ENCODE measurements at regions not wholly inside any gene's neighbourhood (a gene's known extent, or its start where the extent isn't known, plus 50 kb on each side); places are given as distances from the start of the nearest gene placed in this dataset.

DNA sequence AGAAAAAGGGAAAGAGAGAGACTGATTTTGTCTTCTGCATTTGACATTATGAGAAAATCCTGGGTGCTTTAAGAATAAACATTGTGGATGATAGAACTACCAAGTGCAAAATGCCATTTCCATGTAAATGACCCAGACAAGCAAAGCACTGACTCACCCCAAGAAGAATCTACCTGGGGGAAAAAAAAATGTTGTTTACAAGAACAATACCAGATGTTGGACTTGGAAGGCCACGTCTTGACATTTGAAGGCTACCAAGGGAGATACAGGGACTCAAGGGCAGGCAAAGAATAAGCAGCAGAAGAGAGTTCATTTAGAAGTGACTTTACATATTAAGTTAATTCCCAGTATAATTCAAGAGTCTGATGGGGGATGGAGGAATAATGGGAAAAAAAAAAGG lies 125.3 kb downstream of the TMEM114 start:
- no peak for TF ChIP-seq POLR2AphosphoS5 (IDR thresholded peaks at IDR 0.05; ENCODE audit: insufficient read depth in 1 of 2, low read depth in 1 of 2)
- TF ChIP-seq, protein P1, sequence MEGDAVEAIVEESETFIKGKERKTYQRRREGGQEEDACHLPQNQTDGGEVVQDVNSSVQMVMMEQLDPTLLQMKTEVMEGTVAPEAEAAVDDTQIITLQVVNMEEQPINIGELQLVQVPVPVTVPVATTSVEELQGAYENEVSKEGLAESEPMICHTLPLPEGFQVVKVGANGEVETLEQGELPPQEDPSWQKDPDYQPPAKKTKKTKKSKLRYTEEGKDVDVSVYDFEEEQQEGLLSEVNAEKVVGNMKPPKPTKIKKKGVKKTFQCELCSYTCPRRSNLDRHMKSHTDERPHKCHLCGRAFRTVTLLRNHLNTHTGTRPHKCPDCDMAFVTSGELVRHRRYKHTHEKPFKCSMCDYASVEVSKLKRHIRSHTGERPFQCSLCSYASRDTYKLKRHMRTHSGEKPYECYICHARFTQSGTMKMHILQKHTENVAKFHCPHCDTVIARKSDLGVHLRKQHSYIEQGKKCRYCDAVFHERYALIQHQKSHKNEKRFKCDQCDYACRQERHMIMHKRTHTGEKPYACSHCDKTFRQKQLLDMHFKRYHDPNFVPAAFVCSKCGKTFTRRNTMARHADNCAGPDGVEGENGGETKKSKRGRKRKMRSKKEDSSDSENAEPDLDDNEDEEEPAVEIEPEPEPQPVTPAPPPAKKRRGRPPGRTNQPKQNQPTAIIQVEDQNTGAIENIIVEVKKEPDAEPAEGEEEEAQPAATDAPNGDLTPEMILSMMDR (IDR thresholded peaks at IDR 0.05): no peak
- TF ChIP-seq POLR2A (IDR thresholded peaks at IDR 0.05): no peak
- Histone ChIP-seq H3K4me1 (no peaks in the 10 kb centered on the region), H3K36me3 (no peaks in the 10 kb centered on the region), H3K4me3 (no peak overlapping the region), H3K9me3 (no peaks in the 10 kb centered on the region), H3K27ac (no peak overlapping the region), H3K27me3 (no peaks in the 10 kb centered on the region)
- intact Hi-C loops (cut with DNase I): no loop called here
- peak in 1 of 2 donors; percentile 8 for DNase-seq (ENCODE audit: extremely low spot score in 2 of 2)

DNA sequence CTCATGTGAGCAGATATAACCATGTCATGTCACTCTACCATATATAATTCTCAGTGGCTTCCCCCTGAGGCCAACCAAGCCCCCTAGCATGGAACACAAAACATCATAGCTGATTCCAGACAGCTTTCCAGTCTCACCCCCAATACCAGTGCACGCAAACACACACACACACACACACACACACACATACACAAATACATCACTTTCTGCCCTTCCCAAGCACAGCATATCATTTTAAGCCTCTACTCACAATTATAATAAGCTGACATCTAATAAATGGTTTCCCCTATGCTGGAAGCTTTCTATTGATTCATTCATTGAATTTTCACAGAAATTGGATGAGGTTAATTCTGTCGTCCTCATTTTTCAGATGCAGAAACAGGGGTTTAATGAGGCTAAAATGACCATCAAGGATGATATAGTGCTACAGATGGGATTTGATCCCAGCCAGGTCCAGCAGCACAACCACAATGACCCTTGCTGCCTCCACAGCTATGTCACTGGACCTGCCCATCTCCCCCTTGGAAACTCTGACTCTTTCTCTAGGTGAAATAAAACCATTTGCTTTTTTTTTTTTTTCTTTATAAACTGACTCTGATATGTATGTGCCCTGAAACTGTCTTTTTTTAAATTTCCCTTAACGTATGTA lies 131.1 kb downstream of the TMEM114 start:
- Histone ChIP-seq H3K36me3 (no peaks in the 10 kb centered on the region), H3K4me3 (no peak overlapping the region), H3K9me3 (no peaks in the 10 kb centered on the region), H3K27me3 (no peaks in the 10 kb centered on the region), H3K4me1 (no peaks in the 10 kb centered on the region), H3K27ac (no peak overlapping the region)
- TF ChIP-seq POLR2A (IDR thresholded peaks at IDR 0.05): no peak
- TF ChIP-seq, protein P1 (IDR thresholded peaks at IDR 0.05): no peak
- no peak for TF ChIP-seq POLR2AphosphoS5 (IDR thresholded peaks at IDR 0.05; ENCODE audit: insufficient read depth in 1 of 2, low read depth in 1 of 2)
- intact Hi-C loops (cut with DNase I): no loop called here
- DNase-seq (ENCODE audit: extremely low spot score in 2 of 2): no peak

DNA sequence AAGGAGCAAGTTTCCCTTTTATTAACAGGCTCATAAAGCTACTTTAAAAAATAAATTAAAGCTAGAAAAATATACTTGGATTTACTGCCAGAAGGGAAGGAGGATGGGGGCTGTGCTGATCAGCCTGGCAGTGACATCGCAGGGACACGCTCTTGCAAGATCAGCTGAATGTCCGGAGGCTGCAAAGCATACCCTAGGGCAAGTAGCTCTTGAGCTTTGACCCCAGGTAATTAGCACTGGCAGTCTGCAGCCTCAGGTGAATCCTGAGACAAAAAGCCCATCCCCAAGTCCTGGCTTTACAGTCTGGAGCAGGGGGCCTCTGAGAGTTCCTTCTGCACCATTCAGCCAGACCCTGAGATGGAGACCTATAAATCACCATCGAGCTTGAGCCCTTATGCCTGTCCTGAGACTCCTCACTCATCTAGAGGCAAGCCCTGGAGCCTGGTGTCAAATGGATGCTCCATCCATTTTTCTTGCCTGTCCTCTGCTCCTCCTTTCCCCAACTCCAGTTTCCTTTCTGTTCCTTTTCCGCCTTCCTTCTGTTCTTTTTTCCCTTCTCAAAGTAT lies 131.7 kb downstream of the TMEM114 start:
- H3K4me1 ChIP-seq: no peaks in the 10 kb centered on the region
- H3K36me3 ChIP-seq: no peaks in the 10 kb centered on the region
- no peak for DNase-seq (ENCODE audit: extremely low spot score in 2 of 2)
- H3K4me3 ChIP-seq: no peak overlapping the region
- TF ChIP-seq, protein P1 (IDR thresholded peaks at IDR 0.05): no peak
- TF ChIP-seq POLR2AphosphoS5 (IDR thresholded peaks at IDR 0.05; ENCODE audit: insufficient read depth in 1 of 2, low read depth in 1 of 2) (no peak), POLR2A (IDR thresholded peaks at IDR 0.05) (no peak)
- no peaks in the 10 kb centered on the region for H3K27me3 ChIP-seq
- H3K27ac ChIP-seq: no peak overlapping the region
- intact Hi-C loops (cut with DNase I): no loop called here
- no peaks in the 10 kb centered on the region for H3K9me3 ChIP-seq

DNA sequence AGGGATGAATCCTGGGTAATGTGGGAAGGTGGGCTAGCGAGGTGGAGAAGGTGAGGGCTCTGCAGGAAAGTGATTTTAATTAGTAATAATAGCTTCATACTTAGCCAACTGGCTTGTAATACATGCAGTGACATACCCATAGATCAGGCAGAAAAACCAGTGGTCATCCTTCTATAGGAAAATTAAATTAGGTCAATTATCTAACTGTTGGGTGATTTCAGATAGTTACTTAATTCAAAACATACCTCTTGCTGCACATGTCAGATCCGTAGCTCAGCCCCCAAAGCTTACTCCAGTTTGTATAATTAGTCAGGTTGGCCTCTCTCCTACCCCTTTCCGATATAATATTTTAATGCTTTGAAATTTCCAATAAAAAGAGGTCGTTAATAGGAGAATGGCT lies 137.0 kb downstream of the TMEM114 start:
- Histone ChIP-seq H3K9me3 (no peaks in the 10 kb centered on the region), H3K27ac (no peak overlapping the region), H3K4me3 (no peak overlapping the region), H3K27me3 (no peaks in the 10 kb centered on the region), H3K4me1 (no peaks in the 10 kb centered on the region), H3K36me3 (no peaks in the 10 kb centered on the region)
- peak in 1 of 2 donors; percentile 29 for DNase-seq (ENCODE audit: extremely low spot score in 2 of 2)
- intact Hi-C loops (cut with DNase I): no loop called here
- TF ChIP-seq POLR2A (IDR thresholded peaks at IDR 0.05): no peak
- TF ChIP-seq, protein P1 (IDR thresholded peaks at IDR 0.05): no peak
- TF ChIP-seq POLR2AphosphoS5 (IDR thresholded peaks at IDR 0.05; ENCODE audit: insufficient read depth in 1 of 2, low read depth in 1 of 2): no peak

DNA sequence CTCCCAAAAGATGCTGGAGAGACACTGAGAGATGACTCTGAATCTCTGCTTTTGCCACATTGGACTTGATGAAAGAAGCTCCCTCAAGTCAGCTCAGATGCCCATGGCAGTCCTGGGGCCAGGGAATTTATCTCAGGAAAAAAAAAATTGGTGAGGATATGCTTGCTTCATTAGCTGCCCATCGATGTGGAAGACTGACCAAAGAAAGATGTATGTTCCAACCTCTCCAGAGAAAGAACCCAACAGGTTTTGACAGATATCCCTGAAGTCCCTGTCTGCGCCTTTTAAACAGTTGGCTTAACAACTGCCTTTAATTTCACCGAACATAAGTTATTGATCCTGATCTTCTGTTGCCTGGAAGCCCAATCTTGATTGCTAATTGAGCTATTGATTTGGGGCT lies 137.4 kb downstream of the TMEM114 start:
- DNase-seq (ENCODE audit: extremely low spot score in 2 of 2): peak in 1 of 2 donors; percentile 20
- Histone ChIP-seq H3K4me1 (no peaks in the 10 kb centered on the region), H3K27me3 (no peaks in the 10 kb centered on the region), H3K36me3 (no peaks in the 10 kb centered on the region), H3K9me3 (no peaks in the 10 kb centered on the region), H3K4me3 (no peak overlapping the region), H3K27ac (no peak overlapping the region)
- intact Hi-C loops (cut with DNase I): no loop called here
- TF ChIP-seq, protein P1 (IDR thresholded peaks at IDR 0.05): no peak
- no peak for TF ChIP-seq POLR2A (IDR thresholded peaks at IDR 0.05)
- no peak for TF ChIP-seq POLR2AphosphoS5 (IDR thresholded peaks at IDR 0.05; ENCODE audit: insufficient read depth in 1 of 2, low read depth in 1 of 2)

Data from vagina (tissue), 2 donors.